SK-N-SH treated with all-trans-retinoic acid at 6 μM for 48 hours (cell line): ENCODE measurements at regions not wholly inside any gene's neighbourhood (a gene's known extent, or its start where the extent isn't known, plus 50 kb on each side); places are given as distances from the start of the nearest gene placed in this dataset.

Experiments used
- BACH2 ChIP-seq: fragments of 250-450 bp; sonication (Bioruptor Pico); IDR thresholded peaks from 2 replicates; pipeline ENCODE4 v1.9.0; 2021; ENCODE audit warnings: mild to moderate bottlenecking, borderline replicate concordance
- ESRRG ChIP-seq: fragments of 250-450 bp; sonication (Bioruptor Pico); IDR thresholded peaks from 2 replicates; pipeline ENCODE4 v1.6.1; 2021; ENCODE audit warnings: mild to moderate bottlenecking
- GLIS3 ChIP-seq: fragments of 250-450 bp; sonication (Bioruptor Pico); IDR thresholded peaks from 2 replicates; pipeline ENCODE4 v1.5.0; 2020; ENCODE audit warnings: mild to moderate bottlenecking, moderate library complexity
- ISL1 ChIP-seq: fragments of 250-450 bp; sonication (Bioruptor Pico); IDR thresholded peaks from 2 replicates; pipeline ENCODE4 v2.1.2; 2022; ENCODE audit warnings: mild to moderate bottlenecking, moderate library complexity
- RARB ChIP-seq: fragments of 250-450 bp; sonication (Bioruptor Pico); IDR thresholded peaks from 2 replicates; pipeline ENCODE4 v1.8.0; 2021; ENCODE audit warnings: mild to moderate bottlenecking, moderate library complexity
- ZC3H10 ChIP-seq: fragments of 250-450 bp; sonication (Bioruptor Pico); IDR thresholded peaks from 2 replicates; pipeline ENCODE4 v1.5.1; 2021; ENCODE audit warnings: mild to moderate bottlenecking, moderate library complexity
- ZFP30 ChIP-seq: fragments of 450-650 bp; formaldehyde crosslinking; IDR thresholded peaks from 2 replicates; pipeline ENCODE4 v1.5.0; 2022; ENCODE audit warnings: mild to moderate bottlenecking, moderate library complexity
- ZNF70 ChIP-seq: fragments of 450-650 bp; formaldehyde crosslinking; IDR thresholded peaks from 2 replicates; pipeline ENCODE4 v1.5.0; 2020; ENCODE audit warnings: mild to moderate bottlenecking, moderate library complexity
- TF ChIP-seq, protein P1 (sequence below): fragments of 250-450 bp; sonication (Bioruptor Pico); IDR thresholded peaks from 2 replicates; pipeline ENCODE4 v1.8.0; 2020; ENCODE audit warnings: mild to moderate bottlenecking, moderate library complexity, borderline replicate concordance

DNA sequence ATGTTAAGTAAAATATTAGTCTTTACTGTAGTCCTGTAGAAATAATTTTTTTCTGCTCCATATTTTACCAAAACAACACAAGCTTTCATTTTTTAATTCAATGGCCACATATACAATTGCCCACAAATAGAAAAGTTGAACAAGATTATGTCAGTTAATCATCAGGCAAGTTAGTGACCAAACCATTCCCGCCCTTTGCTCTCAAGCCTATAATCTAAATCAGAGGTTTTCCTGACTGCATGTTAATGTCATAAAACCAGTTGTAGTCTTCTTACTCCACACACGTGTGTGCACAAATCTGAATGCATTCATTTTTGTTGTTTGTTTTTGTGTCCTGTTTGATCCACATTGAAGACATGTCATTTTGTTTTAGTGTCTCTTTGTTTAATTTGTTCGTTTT, 1357.7 kb upstream of the GJE1 start:
- TF ChIP-seq GLIS3 (CRISPR knock-in tag) (no peak), ZNF70 (no peak), ESRRG (no peak), ISL1 (CRISPR knock-in tag) (no peak), BACH2 (CRISPR knock-in tag) (no peak), ZC3H10 (CRISPR knock-in tag) (no peak), ZFP30 (CRISPR knock-in tag) (no peak), RARB (CRISPR knock-in tag) (no peak)
- TF ChIP-seq, protein P1, sequence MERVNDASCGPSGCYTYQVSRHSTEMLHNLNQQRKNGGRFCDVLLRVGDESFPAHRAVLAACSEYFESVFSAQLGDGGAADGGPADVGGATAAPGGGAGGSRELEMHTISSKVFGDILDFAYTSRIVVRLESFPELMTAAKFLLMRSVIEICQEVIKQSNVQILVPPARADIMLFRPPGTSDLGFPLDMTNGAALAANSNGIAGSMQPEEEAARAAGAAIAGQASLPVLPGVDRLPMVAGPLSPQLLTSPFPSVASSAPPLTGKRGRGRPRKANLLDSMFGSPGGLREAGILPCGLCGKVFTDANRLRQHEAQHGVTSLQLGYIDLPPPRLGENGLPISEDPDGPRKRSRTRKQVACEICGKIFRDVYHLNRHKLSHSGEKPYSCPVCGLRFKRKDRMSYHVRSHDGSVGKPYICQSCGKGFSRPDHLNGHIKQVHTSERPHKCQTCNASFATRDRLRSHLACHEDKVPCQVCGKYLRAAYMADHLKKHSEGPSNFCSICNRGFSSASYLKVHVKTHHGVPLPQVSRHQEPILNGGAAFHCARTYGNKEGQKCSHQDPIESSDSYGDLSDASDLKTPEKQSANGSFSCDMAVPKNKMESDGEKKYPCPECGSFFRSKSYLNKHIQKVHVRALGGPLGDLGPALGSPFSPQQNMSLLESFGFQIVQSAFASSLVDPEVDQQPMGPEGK (CRISPR knock-in tag): no peak
